GM12878 (cell line): ENCODE measurements at regions not wholly inside any gene's neighbourhood (a gene's known extent, or its start where the extent isn't known, plus 50 kb on each side); places are given as distances from the start of the nearest gene placed in this dataset.

ENCODE experiments used
- ATAC-seq: fragments of 200-7000 bp; cut with Tn5 transposase; 3 replicates; pipeline ENCODE4 v1.9.1; 2020; ENCODE audit warnings: mild to moderate bottlenecking, moderate library complexity
- BruUV-seq: library from RNA; stranded (reverse); fragments of 400-500 nt; replicated peaks from 2 replicates; lab custom pipeline; 2021; lab: Mats Ljungman, UMichigan
- CTCF ChIA-PET: fragments of 300-600 bp; sonication (Branson Sonifier 250); formaldehyde crosslinking; extraction: SDS; loops from one replicate; lab custom pipeline; 2021; ENCODE audit warnings: inconsistent platforms; lab: Yijun Ruan, JAX
- POLR2A ChIA-PET: fragments of 350-600 bp; formaldehyde crosslinking; extraction: SDS; loops from one replicate; lab custom pipeline; 2021; ENCODE audit warnings: inconsistent platforms; lab: Charles Lee
- RAD21 ChIA-PET: fragments of 300-600 bp; sonication (Branson Sonifier 250); formaldehyde crosslinking; loops from one replicate; lab custom pipeline; 2023; ENCODE audit warnings: antibody characterized with exemption; ENCODE audit not compliant: unreplicated experiment; lab: Charles Lee
- SMC1A ChIA-PET: fragments of 300-600 bp; sonication (Branson Sonifier 250); formaldehyde crosslinking; loops from one replicate; lab custom pipeline; 2023; ENCODE audit not compliant: unreplicated experiment, uncharacterized antibody; lab: Charles Lee
- DNase-seq: peaks from one replicate; pipeline ENCODE4 v3.0.0-alpha.2; 2011; ENCODE audit warnings: low read depth, low spot score
- FAIRE-seq: peaks from 3 replicates; lab custom pipeline; 2011; peaks lifted over from hg19 to GRCh38; lab: Jason Lieb, UNC
- H2AFZ ChIP-seq: 2 replicates; pipeline ENCODE4 v1.6.0; 2011; ENCODE audit warnings: low read depth, low read length, control low read depth; ENCODE audit not compliant: control insufficient read depth
- H3K27ac ChIP-seq: 2 replicates; pipeline ENCODE4 v1.5.1; 2011; ENCODE audit warnings: control low read depth; ENCODE audit not compliant: control insufficient read depth, insufficient read depth
- H3K27me3 ChIP-seq, 2 experiments: replicated peaks in 1 of 2; 2 replicates each; pipeline versions ENCODE4 v1.6.0 to v1.6.1; 2011; ENCODE audit warnings: low read length in 1 of 2; ENCODE audit not compliant: control insufficient read depth in 2 of 2, insufficient read depth in 2 of 2
- H3K36me3 ChIP-seq, 2 experiments: 2 replicates each; pipeline ENCODE4 v1.5.1; 2011; ENCODE audit warnings: low read length in 1 of 2; ENCODE audit not compliant: control insufficient read depth in 2 of 2, insufficient read depth in 2 of 2
- H3K4me1 ChIP-seq: 2 replicates; pipeline ENCODE4 v1.6.1; 2011; ENCODE audit warnings: mild to moderate bottlenecking, low read length, moderate library complexity, mixed read lengths; ENCODE audit not compliant: control insufficient read depth, insufficient read depth
- H3K4me2 ChIP-seq: 2 replicates; pipeline ENCODE4 v1.6.0; 2011; ENCODE audit warnings: control low read depth; ENCODE audit not compliant: control insufficient read depth, insufficient read depth
- H3K4me3 ChIP-seq: fragments of 200-600 bp; sonication (generic); 2 replicates; pipeline ENCODE4 v1.5.1; 2016
- H3K79me2 ChIP-seq: 2 replicates; pipeline ENCODE4 v1.6.0; 2011; ENCODE audit warnings: low read length; ENCODE audit not compliant: control insufficient read depth, insufficient read depth
- H3K9ac ChIP-seq: 2 replicates; pipeline ENCODE4 v1.8.0; 2011; ENCODE audit warnings: low read length, control low read depth, mixed read lengths; ENCODE audit not compliant: control insufficient read depth, insufficient read depth
- H3K9me3 ChIP-seq: replicated peaks from 3 replicates; pipeline ENCODE4 v1.5.1; 2011; ENCODE audit warnings: mild to moderate bottlenecking, low read length; ENCODE audit not compliant: control insufficient read depth, insufficient read depth
- H4K20me1 ChIP-seq: 2 replicates; pipeline ENCODE4 v1.6.0; 2011; ENCODE audit not compliant: control insufficient read depth, insufficient read depth
- CBX5 ChIP-seq: sonication (generic); IDR thresholded peaks from 2 replicates; pipeline ENCODE4 v1.6.1; 2016; ENCODE audit warnings: low read depth, moderate library complexity, mild to moderate bottlenecking, inconsistent platforms
- EZH2 ChIP-seq: IDR thresholded peaks from 2 replicates; pipeline ENCODE4 v1.6.1; 2012; ENCODE audit warnings: low read depth, mild to moderate bottlenecking, control low read depth, inconsistent platforms, low read length, borderline replicate concordance; ENCODE audit not compliant: control insufficient read depth
- FOXM1 ChIP-seq: IDR thresholded peaks from 2 replicates; pipeline ENCODE4 v1.6.1; 2012; ENCODE audit warnings: low read depth, mild to moderate bottlenecking, inconsistent platforms, low read length, moderate library complexity
- HDAC6 ChIP-seq: fragments of 200-600 bp; sonication (generic); IDR thresholded peaks from one replicate; pipeline ENCODE4 v1.8.0; 2017; ENCODE audit warnings: antibody characterized with exemption; ENCODE audit not compliant: unreplicated experiment
- KAT2A ChIP-seq: conservative IDR thresholded peaks from 2 replicates; pipeline ENCODE4 v1.6.1; 2011; ENCODE audit warnings: low read depth, low read length; ENCODE audit not compliant: control insufficient read depth
- MTA3 ChIP-seq: IDR thresholded peaks from 2 replicates; pipeline ENCODE4 v1.6.1; 2012; ENCODE audit warnings: low read length, inconsistent platforms, borderline replicate concordance
- NFIC ChIP-seq: IDR thresholded peaks from 2 replicates; pipeline ENCODE4 v1.6.1; 2012; ENCODE audit warnings: low read depth, mild to moderate bottlenecking, inconsistent platforms, low read length, moderate library complexity
- POLR2AphosphoS2 ChIP-seq: IDR thresholded peaks from 2 replicates; pipeline ENCODE4 v1.6.1; 2011; ENCODE audit warnings: low read depth, mild to moderate bottlenecking, low read length, improper control_type of control experiment, moderate library complexity
- RAD51 ChIP-seq: fragments of 450-650 bp; IDR thresholded peaks from 2 replicates; pipeline ENCODE4 v1.6.1; 2016; ENCODE audit warnings: moderate library complexity, mild to moderate bottlenecking, inconsistent platforms
- SMARCA5 ChIP-seq: fragments of 450-650 bp; IDR thresholded peaks from 2 replicates; pipeline ENCODE4 v1.6.1; 2017; ENCODE audit warnings: mild to moderate bottlenecking
- SMC3 ChIP-seq: IDR thresholded peaks from 2 replicates; pipeline ENCODE4 v1.6.1; 2011; ENCODE audit warnings: low read length, improper control_type of control experiment, borderline replicate concordance
- WGBS: methylation state at CpG from one replicate; pipeline ENCODE4 v1.1.6; 2016; ENCODE audit warnings: low lambda C conversion rate; ENCODE audit not compliant: insufficient replicate concordance, insufficient coverage; ENCODE audit errors: missing lambda C conversion rate; 5-methylcytosine and 5-hydroxymethylcytosine counted together
- in situ Hi-C: fragments of 300-500 bp; cut with MboI; formaldehyde crosslinking; loops from 9 replicates; pipeline ENCODE4 v1.14.3; 2018; ENCODE audit warnings: mixed read lengths
- intact Hi-C: fragments of 100-400 bp; cut with micrococcal nuclease; formaldehyde crosslinking; loops from one replicate; pipeline ENCODE4 v1.14.2; 2022; ENCODE audit not compliant: unreplicated experiment
- TF ChIP-seq, protein P1 (sequence below): fragments of 450-650 bp; IDR thresholded peaks from 2 replicates; pipeline ENCODE4 v1.6.1; 2017; ENCODE audit warnings: borderline replicate concordance
- TF ChIP-seq, protein P2 (sequence below): IDR thresholded peaks from 2 replicates; pipeline ENCODE4 v1.6.1; 2012; ENCODE audit warnings: low read length, inconsistent platforms
- TF ChIP-seq, protein P3 (sequence below): fragments of 450-650 bp; IDR thresholded peaks from 2 replicates; pipeline ENCODE4 v1.6.1; 2017; ENCODE audit warnings: mild to moderate bottlenecking

DNA sequence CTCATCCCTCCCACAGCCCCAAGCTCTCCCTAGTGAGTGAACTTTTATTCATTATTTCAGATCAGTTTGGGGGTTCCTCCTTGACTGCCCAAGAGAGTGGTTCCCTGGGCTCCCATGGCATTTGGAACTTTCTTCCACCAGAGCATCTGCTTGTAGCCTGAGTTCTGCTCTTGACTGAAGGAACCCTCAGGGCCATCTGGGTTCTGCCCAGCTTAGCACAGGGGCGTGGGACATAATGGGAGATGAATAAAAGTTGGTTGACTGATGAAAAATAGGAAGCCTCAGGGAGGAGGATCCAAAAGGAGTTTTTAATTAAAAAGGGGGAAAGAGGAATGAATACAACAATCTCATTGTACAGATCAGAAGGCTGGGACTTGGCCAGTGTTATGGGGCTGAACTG is 73.4 kb downstream of the CYTL1 start:
- RAD21 ChIA-PET: no interaction called here
- POLR2A ChIA-PET: no interaction called here
- Histone ChIP-seq H3K79me2 (no peaks in the 10 kb centered on the region), H4K20me1 (no peaks in the 10 kb centered on the region), H2AFZ (no peak overlapping the region), H3K4me3 (no peak overlapping the region), H3K4me1 (peaks cover 9% of the 10 kb centered on the region), H3K27ac (no peak overlapping the region), H3K27me3 (no peaks in the 10 kb centered on the region; a peak in 1 of 4 replicates), H3K36me3 (no peaks in the 10 kb centered on the region), H3K9ac (no peak overlapping the region), H3K4me2 (no peak overlapping the region), H3K9me3 (no peaks in the 10 kb centered on the region; the same call in 2 of the 3 replicates)
- CTCF ChIA-PET: no interaction called here
- in situ Hi-C loops (no loop called here), intact Hi-C loops (no loop called here)
- BruUV-seq: no TSS peak
- 38% methylated on average over 1 of the region's 1 CpG for WGBS
- TF ChIP-seq KAT2A (no peak), MTA3 (no peak), NFIC (no peak), HDAC6 (no peak), SMARCA5 (no peak), POLR2AphosphoS2 (no peak), RAD51 (no peak), CBX5 (no peak), FOXM1 (no peak), EZH2 (no peak), SMC3 (no peak)
- TF ChIP-seq, protein P1, sequence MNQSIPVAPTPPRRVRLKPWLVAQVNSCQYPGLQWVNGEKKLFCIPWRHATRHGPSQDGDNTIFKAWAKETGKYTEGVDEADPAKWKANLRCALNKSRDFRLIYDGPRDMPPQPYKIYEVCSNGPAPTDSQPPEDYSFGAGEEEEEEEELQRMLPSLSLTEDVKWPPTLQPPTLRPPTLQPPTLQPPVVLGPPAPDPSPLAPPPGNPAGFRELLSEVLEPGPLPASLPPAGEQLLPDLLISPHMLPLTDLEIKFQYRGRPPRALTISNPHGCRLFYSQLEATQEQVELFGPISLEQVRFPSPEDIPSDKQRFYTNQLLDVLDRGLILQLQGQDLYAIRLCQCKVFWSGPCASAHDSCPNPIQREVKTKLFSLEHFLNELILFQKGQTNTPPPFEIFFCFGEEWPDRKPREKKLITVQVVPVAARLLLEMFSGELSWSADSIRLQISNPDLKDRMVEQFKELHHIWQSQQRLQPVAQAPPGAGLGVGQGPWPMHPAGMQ: no peak
- TF ChIP-seq, protein P2, sequence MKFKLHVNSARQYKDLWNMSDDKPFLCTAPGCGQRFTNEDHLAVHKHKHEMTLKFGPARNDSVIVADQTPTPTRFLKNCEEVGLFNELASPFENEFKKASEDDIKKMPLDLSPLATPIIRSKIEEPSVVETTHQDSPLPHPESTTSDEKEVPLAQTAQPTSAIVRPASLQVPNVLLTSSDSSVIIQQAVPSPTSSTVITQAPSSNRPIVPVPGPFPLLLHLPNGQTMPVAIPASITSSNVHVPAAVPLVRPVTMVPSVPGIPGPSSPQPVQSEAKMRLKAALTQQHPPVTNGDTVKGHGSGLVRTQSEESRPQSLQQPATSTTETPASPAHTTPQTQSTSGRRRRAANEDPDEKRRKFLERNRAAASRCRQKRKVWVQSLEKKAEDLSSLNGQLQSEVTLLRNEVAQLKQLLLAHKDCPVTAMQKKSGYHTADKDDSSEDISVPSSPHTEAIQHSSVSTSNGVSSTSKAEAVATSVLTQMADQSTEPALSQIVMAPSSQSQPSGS: no peak
- TF ChIP-seq, protein P3, sequence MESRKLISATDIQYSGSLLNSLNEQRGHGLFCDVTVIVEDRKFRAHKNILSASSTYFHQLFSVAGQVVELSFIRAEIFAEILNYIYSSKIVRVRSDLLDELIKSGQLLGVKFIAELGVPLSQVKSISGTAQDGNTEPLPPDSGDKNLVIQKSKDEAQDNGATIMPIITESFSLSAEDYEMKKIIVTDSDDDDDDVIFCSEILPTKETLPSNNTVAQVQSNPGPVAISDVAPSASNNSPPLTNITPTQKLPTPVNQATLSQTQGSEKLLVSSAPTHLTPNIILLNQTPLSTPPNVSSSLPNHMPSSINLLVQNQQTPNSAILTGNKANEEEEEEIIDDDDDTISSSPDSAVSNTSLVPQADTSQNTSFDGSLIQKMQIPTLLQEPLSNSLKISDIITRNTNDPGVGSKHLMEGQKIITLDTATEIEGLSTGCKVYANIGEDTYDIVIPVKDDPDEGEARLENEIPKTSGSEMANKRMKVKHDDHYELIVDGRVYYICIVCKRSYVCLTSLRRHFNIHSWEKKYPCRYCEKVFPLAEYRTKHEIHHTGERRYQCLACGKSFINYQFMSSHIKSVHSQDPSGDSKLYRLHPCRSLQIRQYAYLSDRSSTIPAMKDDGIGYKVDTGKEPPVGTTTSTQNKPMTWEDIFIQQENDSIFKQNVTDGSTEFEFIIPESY: no peak
- FAIRE-seq (no peak), DNase-seq (no peak), ATAC-seq (no peak)
- SMC1A ChIA-PET: no interaction called here
